BE2C (cell line): ENCODE measurements at regions not wholly inside any gene's neighbourhood (a gene's known extent, or its start where the extent isn't known, plus 50 kb on each side); places are given as distances from the start of the nearest gene placed in this dataset.

Experiments
- DNase-seq: peaks from one replicate; pipeline ENCODE4 v3.0.0-alpha.2; 2020
- H3K27me3 ChIP-seq: fragments of 250-450 bp; sonication (Bioruptor Pico); 2 replicates; pipeline ENCODE4 v1.5.1; 2020; ENCODE audit warnings: mild to moderate bottlenecking
- H3K36me3 ChIP-seq: fragments of 250-450 bp; sonication (Bioruptor Pico); 2 replicates; pipeline ENCODE4 v1.5.1; 2020; ENCODE audit warnings: mild to moderate bottlenecking
- H3K4me1 ChIP-seq: fragments of 250-450 bp; sonication (Bioruptor Pico); 2 replicates; pipeline ENCODE4 v1.5.1; 2020
- H3K4me3 ChIP-seq: 2 replicates; pipeline ENCODE4 v1.5.1; 2011; ENCODE audit warnings: low read depth, low read length
- H3K9me3 ChIP-seq: fragments of 250-450 bp; sonication (Bioruptor Pico); 2 replicates; pipeline ENCODE4 v1.5.1; 2020
- CTCF ChIP-seq: IDR thresholded peaks from 2 replicates; pipeline ENCODE4 v1.5.1; 2012; ENCODE audit warnings: mild to moderate bottlenecking, low read depth, low read length

GRCh38 chr4:12933760-12934221 lies 550.3 kb downstream of the RAB28 start:
- H3K4me1 ChIP-seq, result no peaks in the 10 kb centered on the region
- no peak for DNase-seq
- no peaks in the 10 kb centered on the region; the same call in 1 of the 2 replicates for H3K9me3 ChIP-seq
- no peak overlapping the region for H3K4me3 ChIP-seq
- no peaks in the 10 kb centered on the region for H3K36me3 ChIP-seq
- H3K27me3 ChIP-seq, result no peaks in the 10 kb centered on the region
- TF ChIP-seq CTCF, result no peak

DNA sequence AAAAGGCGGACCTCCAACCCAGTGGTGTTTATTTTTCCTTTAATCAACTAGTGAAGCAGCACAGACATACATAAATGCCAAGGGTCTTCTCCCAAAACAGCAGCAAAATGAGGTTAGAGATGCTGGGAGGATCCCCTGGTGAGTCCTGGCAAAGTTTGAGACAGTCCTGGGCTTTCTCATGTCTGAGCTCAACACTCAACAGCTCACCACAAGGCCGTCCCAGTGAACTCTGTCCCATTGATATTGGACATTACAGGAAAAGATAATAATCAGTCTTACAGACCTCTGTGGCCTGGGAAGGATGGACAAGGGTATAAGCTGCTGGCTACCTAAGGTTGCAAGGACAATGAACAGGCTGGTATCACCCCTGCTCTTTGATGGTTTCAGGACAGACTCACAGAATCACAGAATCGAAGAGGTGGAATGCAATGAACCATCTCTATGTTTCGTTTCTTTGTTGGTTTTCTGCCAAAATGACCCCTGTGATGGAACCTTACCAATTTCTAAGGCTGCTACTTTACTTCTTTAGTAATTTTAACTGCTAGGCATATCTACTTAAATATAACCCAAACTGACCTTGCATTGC lies 551.8 kb downstream of the RAB28 start:
- no peaks in the 10 kb centered on the region for H3K36me3 ChIP-seq
- no peak overlapping the region for H3K4me3 ChIP-seq
- no peak for DNase-seq
- no peaks in the 10 kb centered on the region; the same call in 1 of the 2 replicates for H3K9me3 ChIP-seq
- no peaks in the 10 kb centered on the region for H3K4me1 ChIP-seq
- TF ChIP-seq CTCF, result no peak
- H3K27me3 ChIP-seq, result no peaks in the 10 kb centered on the region

DNA sequence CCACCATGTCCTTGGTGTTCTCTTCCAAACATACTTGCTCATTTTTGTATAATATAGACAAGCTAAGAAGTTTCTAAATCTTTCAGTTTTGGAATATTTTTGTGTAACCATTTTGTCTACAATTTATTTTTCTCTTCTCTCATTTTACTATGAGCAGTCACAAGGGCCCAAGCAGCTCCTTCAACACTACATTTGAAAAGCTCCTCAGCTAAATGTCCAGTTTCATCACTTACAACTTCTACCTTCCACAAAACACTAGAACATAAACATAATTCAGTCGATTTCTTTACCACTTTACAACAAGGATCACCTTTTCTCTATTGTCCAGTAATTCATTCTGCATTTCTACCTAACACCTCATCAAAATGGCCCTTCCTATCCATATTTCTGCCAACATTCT lies 554.4 kb downstream of the RAB28 start:
- no peaks in the 10 kb centered on the region for H3K4me1 ChIP-seq
- H3K36me3 ChIP-seq, result no peaks in the 10 kb centered on the region
- no peaks in the 10 kb centered on the region for H3K27me3 ChIP-seq

DNA sequence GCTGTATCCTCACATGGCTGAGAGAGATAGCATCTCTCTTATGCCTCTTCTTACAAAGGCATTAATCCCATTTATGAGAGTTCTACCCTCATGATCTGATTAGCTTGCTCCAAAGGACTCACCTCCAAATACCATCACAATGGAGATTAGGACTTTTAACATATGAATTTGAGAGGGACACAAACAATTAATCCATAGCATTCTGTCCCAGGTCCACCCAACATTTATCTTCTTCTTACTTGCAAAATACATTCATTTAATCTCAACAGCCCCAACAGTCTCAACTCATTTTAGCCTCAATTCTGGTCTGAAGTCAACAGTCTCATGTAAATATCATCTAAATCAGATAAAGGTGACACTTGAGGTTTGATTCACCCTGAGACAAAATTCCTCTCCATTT lies 555.4 kb downstream of the RAB28 start:
- no peaks in the 10 kb centered on the region for H3K9me3 ChIP-seq
- DNase-seq, result no peak
- no peaks in the 10 kb centered on the region for H3K4me1 ChIP-seq
- H3K36me3 ChIP-seq, result no peaks in the 10 kb centered on the region
- TF ChIP-seq CTCF, result no peak
- H3K27me3 ChIP-seq, result no peaks in the 10 kb centered on the region
- H3K4me3 ChIP-seq, result no peak overlapping the region

More for the DNA sequence above, 554.4 kb downstream of the RAB28 start:
- no peak for DNase-seq
- Histone ChIP-seq H3K9me3 (no peaks in the 10 kb centered on the region), H3K4me3 (no peak overlapping the region)
- TF ChIP-seq CTCF, result no peak

DNA sequence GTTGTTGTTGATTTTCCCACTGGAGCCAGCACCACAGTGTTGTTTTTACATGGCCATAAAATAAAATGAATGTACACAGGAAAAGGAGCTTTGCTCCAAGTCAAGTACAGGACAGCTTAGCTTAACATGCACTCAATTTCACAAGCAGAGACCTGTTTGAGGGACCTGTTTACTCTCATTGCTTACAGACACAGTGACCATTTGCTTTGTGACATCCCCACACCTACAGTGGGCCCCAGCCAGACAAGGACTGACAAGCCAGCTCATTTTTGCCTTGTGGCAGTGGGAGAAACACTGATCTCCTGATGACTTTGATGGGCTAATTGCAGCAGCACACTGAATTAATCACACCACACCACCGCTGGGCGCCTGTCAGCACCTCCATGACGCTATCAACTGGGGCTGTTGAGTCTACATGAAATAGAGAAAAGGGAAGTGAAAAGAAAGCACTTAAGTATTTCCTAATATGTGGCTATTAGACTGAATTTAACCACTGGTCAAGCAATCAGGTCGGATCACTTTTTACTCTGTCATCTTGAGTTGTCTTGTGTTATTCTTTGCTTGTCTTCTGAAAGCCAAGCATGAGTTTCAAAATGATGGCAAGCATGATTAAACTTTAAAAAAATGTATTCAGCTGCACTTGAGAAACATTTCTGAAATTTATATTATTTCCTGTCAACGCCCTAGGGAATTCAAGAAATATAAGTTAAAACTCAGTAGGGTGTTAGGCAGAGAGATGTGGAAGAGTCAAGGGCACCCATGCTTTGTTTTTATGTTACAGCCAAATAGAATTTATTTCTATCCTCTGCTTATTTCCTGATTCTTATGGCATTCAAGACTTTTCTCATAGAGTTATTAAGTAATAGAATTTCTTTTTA lies 557.7 kb downstream of the RAB28 start:
- TF ChIP-seq CTCF, result no peak
- no peak for DNase-seq
- Histone ChIP-seq H3K4me3 (no peak overlapping the region), H3K36me3 (no peaks in the 10 kb centered on the region), H3K9me3 (no peaks in the 10 kb centered on the region; the same call in 1 of the 2 replicates), H3K27me3 (no peaks in the 10 kb centered on the region), H3K4me1 (no peaks in the 10 kb centered on the region)
